ENCODE measurements at regions not wholly inside any gene's neighbourhood (a gene's known extent, or its start where the extent isn't known, plus 50 kb on each side); places are given as distances from the start of the nearest gene placed in this dataset.
A peak's percentile ranks its signal among the peaks of the same experiment; 100 is the strongest.

DNA sequence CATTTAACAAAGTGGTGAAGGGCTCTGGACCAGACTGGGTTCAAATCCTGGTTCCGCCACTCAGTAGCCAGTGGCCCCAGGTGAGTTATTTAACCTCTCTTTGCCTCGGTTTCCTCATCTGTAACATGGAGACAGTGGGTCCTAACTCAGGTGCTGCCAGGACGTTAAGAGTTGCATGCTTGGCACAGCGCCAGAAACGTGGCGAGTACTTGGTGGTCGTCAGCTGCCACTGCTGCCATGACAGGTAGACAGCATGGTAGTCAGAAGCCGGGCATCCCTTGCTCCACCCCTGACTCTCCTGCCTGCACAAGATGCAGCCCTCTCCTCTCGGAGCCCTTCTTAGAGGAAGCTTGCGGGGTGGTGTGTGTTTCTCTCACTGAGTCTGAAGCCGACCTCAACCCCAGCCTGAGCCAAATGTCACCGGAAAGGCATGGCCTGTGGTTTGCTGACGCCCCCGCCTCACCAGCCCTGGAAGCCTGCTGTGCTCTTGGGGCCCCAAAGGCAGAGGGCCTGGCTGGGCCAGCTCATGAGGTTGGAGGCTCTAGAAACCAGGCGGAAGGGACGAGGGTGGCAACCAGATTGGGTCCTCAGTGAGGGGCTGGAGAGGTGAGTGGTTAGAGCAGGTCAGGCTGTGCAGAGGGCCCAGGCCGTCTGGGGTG lies 160.8 kb upstream of the TLE3 start:
- DNase-seq: peak; percentile 20

DNA sequence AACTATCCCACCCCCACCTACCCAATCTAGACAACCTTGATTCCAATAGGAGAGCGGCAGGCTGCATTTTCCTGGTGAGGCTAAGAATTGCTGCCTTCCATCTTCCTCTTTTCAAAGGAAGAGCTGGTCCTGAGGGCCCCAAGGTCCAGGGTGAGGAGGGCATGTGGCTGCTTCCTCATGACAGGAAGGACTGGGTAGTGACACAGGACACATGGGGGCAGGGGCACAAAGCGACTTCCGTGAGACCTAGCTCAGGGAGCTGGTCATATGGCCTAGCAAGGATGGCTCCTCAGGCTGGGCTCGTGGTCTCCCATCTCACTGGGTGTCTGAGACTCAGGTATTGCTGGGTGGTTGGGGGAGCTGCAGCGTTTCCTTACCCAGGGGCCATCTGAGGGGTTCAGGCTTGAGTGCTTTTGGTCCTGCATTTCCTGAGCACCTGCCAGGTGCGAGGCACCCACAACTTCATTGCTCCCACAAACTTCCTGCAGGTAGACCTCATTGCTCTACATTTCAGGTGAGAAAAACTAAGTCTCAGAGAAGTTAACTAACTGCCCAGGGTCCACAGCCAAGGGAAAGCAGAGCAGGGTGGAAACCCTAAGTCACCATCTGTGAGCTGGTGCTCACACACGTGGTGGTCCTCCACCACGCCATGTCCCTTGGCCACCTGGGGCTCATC lies 160.0 kb upstream of the TLE3 start:
- DNase-seq: no peak

DNA sequence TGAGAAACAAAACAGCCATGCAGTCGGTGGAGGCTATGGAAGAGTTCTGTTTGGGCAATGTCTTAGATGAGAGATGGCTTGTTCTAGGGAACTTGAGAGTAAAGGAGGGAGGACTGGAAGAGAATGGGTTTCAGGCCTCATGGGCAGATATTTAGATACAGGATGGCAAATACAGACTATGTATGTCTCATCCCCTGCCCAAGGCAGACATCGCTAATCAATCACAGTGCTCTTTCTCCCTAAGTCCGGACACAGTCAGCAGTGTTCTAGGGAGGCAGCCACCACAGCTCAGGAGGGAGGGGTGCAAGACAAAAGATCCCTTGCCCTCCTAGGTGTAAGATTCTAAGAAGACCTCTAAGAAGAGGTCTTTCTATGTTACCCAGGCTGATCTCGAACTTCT lies 159.3 kb upstream of the TLE3 start:
- no peak for DNase-seq

- no peak for DNase-seq
These were observed 156.7 kb upstream of the TLE3 start for GRCh38 chr15:70254311-70254869.

- no peak for DNase-seq
These were observed 155.9 kb upstream of the TLE3 start for GRCh38 chr15:70253461-70254156.

- no peak for DNase-seq
These were observed 155.2 kb upstream of the TLE3 start for GRCh38 chr15:70252951-70253320.

- no peak for DNase-seq
These were observed 154.6 kb upstream of the TLE3 start for GRCh38 chr15:70252056-70252950.

DNA sequence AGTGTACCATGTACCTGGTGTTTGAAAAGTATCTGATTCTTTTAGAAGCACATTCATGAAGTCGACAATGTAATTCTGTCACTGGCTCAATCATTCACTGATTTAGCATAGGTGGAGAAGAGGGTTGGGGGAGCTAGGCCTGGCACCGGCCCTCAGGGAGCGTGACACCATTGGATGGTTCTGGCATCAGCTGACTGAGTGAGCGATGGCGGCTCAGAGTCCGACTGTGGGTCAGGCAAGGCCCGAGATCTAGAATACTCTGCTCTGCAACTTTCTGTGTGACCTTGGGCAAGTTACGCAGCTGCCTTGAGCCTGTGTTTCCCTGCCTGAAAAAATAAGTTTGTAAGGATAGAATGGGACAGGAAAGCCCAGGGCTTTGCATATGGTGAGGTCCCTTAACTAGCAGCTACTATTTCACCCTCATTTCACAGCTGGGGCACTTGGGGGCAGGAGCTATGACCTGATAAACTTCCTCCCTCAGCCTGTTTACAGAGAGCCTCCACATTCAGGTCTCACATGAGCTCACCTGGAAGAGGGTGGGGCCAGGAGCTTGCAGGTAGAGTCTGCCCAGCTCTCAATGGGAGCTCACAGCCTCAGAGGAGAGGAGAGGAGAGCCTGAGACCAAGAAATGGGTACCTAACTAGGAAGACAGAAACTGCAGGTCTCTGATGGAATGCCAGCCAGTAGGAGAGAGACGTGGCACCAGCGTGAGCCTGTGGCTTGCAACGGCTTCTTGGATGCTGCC lies 153.7 kb upstream of the TLE3 start:
- DNase-seq: no peak

- no peak for DNase-seq
These were observed 152.8 kb upstream of the TLE3 start for GRCh38 chr15:70250208-70251201.

DNA sequence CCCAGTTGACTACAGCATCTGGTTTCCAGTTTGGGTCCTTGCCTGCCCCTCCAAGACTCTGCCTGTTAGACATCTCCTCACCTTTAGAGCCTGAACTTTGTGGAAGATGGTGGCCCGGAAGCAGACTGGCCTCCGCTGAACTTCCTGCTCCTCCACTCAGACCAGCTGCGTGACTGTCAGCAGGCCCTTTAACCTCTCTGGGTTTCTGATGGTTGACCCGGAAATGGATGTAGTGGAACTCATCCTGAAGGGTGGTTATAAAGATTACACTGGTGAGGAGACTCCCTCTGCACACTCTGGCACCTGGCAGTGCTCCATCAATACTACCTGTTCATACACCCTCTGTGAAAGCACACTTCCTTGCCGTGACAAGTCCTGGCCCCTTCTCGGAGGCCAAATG lies 151.9 kb upstream of the TLE3 start:
- DNase-seq: no peak

DNA sequence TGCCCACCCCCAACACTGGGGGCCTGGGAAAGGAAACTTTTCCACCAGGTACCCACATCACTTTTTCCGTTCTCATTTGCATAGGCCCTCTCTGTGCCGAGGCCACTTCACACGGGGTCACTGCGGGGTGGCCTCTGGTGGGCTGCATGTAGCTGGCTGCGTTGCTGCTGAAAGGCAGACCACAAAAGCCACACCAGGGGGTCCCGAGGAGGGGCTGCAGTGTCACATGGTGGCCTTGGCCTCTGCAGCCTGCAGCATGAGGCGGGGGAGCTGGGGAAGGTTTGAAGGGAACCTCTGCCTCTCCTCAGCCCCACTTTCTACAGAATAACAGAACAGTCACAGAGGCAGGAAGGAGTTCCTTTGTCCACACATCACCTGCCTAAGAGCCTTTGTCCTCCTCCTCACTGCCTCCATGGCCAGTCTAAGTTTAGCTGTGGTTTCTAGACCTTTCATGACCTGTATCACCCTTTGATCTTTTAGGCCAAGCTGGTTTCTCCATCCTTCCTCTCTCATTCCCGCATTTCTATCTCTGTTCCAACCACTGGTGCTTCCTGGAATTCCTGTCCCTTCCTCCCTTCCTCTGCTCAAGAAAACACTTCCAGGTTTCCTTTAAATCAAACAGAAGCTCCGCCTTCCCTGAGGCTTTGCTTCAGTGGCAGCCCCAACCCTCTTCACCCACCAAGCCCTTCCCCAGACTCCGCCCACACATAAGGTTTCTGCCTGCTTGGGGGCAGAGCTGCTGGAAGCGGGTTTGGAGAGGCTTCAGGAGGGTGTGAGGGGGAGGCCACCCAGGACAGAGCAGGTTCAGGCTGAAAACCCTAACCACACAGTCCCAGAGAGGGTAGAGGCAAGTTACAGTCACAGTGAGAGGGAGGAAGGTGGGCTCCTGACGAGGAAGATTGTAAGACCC lies 150.7 kb upstream of the TLE3 start:
- DNase-seq: no peak

- no peak for DNase-seq
These were observed 149.6 kb upstream of the TLE3 start for GRCh38 chr15:70247281-70247680.

GRCh38 chr15:70246623-70247220 lies 149.0 kb upstream of the TLE3 start:
- no peak for DNase-seq

DNA sequence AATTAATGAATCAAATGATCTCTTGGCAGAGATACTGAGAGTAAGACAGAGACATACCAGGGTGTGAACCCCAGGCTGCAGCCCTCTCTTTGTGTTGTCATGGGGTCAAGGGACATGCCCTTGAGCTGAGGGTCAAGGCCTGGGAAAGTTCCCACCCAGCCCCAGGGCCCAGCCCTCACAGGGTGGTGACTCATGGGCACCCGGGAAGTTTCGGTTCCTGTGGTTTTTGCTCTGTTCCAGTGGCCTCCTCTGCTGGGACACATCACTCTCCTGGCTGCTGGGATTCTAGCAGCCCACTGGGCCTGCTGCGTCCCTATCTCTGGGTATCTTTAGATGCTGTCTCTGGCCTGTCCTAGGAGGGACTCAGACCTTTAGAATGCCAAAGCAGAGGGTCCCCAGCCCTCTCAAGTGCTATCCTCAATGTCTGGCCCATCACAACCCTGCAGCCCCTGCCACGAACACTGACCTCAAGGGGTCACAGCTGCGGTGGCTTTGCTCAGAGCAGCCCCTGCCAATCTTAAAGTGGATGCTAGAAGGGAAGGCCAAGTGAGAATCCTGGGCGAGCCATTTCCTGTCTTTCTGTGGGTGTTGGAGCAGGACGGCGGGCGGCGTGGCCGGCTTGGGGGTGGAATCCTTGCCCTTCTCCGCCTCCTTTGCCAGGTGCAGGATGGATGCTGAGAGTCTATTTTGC lies 148.4 kb upstream of the TLE3 start:
- DNase-seq: no peak

DNA sequence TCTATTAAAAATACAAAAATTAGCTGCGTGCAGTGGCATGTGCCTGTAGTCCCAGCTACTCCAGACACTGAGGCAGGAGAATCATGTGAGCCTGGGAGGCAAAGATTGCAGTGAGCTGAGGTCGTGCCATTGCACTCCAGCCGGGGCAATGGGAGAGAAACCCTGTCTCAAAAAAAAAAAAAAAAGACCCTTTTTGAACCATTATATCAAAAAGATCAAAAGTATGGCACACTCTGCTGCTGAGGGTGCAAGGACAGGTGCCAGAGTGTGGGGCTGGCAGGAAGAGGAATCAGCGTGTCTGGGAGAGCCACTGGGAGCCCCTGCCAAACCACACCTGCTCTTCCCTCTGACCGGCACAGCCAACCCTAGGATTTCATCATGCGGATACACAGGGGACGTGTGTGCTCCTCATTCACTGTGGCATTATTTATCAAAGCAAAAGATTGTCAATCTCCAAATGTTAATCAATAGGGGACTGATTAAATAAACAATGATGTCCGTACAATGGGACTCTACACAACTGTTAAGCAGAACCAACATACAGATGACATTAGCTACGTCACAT lies 147.3 kb upstream of the TLE3 start:
- no peak for DNase-seq

GRCh38 chr15:70243686-70244540 lies 146.2 kb upstream of the TLE3 start:
- no peak for DNase-seq
